Neural progenitor cell (in vitro differentiated cells): ENCODE measurements at regions not wholly inside any gene's neighbourhood (a gene's known extent, or its start where the extent isn't known, plus 50 kb on each side); places are given as distances from the start of the nearest gene placed in this dataset.

ENCODE experiments used
- CTCF ChIP-seq: fragments of 200-600 bp; sonication (generic); IDR thresholded peaks from 2 replicates; pipeline ENCODE4 v1.5.1; 2017; ENCODE audit warnings: antibody characterized with exemption, mild to moderate bottlenecking
- EZH2phosphoT487 ChIP-seq: fragments of 200-600 bp; sonication (generic); IDR thresholded peaks from 2 replicates; pipeline ENCODE4 v1.6.1; 2017; ENCODE audit warnings: antibody characterized with exemption

DNA sequence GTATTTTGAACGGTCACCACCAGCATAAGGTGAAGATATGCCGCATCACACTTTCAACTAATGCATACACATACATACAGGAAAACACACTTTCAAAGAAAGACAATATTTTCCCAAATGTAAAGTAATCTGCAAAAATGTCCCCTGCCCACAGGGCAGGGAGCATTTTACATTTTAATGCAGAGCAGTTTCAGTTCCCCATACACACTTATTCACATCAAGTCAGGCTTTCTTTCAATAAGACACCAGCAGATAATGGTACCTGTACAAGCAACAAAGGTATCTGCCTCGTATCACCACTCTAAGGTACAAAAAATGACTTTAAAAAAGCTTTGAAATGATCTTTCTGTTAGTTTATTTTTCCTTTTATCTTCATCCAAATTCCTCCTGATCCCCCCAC is 247.1 kb upstream of the CCNG1 start:
- no peak for TF ChIP-seq CTCF
- no peak for TF ChIP-seq EZH2phosphoT487
